Stimulated activated CD8-positive, alpha-beta memory T cell treated with anti-CD3 and anti-CD28 coated beads, Interleukin-7, amount 100 ng/mL, for 48 hours (primary cell): ENCODE measurements at regions not wholly inside any gene's neighbourhood (a gene's known extent, or its start where the extent isn't known, plus 50 kb on each side); places are given as distances from the start of the nearest gene placed in this dataset.
"Not testable (repeated sequence)": the region's sequence is repeated elsewhere in the genome, so short reads cannot be mapped to it uniquely, and the experiment has no call there.

Experiments
- DNase-seq, 2 donors: peaks; one replicate each; pipeline ENCODE4 v3.0.0-alpha.2; 2020; ENCODE audit warnings: low read depth in 1 of 2; ENCODE audit errors: extremely low read depth in 1 of 2

DNA sequence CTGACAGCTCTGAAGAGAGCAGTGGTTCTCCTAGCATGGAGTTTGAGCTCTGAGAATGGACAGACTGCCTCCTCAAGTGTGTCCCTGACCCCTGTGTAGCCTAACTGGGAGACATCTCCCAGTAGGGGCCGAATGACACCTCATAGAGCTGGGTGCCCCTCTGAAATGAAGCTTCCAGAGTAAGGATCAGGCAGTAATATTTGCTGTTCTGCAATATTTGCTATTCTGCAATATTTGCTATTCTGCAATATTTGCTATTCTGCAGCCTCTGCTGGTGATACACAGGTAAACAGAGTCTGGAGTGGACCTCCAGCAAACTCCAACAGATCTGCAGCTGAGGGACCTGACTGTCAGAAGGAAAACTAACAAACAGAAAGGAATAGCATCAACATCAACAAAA lies 105.5 kb downstream of the BUD13 start:
- DNase-seq = not testable (repeated sequence)

DNA sequence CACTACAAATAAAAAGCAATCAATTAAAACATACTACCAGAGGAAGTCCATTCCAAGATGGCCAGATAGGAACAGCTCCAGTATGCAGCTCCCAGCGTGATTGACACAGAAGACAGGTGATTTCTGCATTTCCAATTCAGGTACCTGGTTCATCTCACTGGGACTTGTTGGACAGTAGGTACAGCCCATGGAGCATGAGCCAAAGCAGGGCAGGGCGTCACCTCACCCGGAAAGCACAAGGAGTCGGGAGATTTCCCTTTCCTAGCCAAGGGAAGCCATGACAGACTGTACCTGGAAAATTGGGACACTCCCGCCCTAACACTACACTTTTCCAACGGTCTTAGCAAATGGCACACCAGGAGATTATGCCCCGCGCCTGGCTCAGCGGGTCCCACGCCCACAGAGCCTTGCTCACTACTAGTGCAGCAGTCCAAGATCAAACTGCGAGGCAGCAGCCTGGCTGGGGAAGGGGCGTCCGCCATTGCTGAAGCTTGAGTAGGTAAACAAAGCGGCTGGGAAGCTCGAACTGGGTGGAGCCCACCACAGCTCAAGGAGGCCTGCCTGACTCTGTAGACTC lies 106.0 kb downstream of the BUD13 start:
- DNase-seq = not testable (repeated sequence)

- DNase-seq = no peak
Measured at GRCh38 chr11:116665523-116665922, 107.3 kb downstream of the BUD13 start.

GRCh38 chr11:116661056-116661455 lies 111.7 kb downstream of the BUD13 start:
- no peak for DNase-seq

DNA sequence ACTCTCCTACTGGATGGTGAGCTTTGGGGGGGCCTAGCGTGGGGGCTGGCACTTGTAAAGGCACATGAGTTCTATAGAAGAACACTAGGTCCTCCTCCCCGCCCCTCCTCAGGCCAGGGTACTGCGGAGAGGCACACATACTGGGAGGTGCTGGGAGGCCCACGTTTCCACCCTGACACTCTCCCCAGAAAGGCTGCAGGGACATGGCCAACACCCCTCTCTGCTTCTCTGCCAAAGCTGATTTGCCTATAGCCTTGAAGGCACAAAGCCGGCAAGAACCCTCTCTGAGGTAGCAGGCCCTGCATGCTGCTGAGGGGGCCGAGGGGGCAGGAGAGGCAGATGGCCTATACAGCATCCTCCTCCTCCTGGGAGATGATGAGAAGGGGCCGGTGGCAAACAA lies 112.8 kb downstream of the BUD13 start:
- DNase-seq = no peak

DNA sequence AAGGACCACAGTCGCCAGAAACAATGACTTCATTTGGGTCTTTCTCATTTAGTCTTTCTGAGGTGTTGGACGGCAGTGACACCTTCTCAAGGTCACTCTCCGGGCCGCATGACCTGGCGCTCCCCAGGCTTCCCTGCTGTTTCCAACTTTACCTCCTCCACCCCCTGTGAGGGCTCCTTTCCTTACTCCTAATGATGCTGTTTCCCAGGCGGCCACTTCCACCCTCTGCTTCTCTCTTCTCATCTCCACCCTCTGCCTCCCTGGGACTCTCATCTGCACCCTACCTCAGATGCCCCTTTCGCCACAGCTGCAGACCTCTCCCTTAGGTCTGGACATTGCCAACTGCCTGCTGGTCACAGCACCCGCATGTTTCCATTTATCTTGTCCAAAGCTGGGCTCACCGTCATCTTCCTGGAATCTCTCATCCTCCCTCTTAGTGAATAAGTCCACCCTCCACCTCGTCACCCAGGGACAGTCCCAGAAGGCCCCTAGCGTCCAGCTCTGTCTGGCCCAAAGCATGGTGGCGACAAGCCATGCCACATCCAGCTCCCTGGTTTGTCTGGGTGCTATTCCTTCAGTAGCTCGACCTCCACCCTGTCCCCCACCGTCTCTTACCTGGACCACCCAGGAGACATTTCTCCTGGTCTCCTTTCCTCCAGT lies 113.8 kb downstream of the BUD13 start:
- no peak for DNase-seq

DNA sequence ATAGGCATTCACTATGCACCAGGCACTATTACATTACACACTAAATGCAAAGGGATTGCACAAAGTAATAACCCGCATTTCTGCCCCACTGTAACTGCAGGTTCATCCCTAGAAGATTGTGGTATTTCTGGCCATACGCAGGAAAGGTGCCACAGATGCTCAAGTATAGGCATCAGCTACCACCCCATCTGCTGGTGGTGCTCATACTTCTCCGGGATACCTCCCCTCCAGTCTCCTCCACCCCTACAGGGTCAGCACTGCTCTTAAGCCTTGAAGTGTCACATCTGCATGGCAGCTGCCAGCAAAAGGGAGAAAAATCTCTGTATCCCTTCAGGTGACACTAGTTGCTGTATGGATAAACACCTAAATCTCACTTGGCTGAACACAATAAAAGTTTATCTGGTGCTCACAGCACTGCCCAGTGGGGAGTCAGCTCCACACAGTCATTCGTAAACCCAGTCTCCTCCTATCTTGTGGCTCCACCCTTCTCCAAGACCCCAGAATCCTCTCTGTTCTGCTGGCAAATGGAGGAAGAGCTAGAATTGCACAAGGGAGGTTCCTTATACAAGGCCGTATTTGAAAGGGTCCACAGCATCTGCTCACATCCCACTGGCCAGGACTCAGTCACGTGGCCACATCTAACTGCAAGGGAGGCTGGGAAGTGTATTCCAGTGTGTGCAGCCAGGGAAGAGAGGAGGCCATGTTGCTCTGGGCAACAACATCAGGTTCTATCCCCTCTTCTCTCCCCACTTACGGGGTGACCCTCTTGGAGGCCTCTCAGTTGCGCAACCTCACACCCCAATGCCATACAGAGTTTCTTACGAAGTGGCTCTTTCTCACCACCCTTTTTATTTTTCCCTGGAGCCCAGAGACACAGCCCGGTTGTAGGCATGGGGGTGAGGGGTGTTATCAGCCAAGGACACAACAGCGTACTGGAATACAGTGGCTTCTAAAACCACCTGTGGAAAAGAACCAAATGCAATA lies 114.7 kb downstream of the BUD13 start:
- no peak for DNase-seq

GRCh38 chr11:116656011-116656410 lies 116.8 kb downstream of the BUD13 start:
- no peak for DNase-seq

- DNase-seq = no peak
Measured at GRCh38 chr11:116654526-116654925, 118.3 kb downstream of the BUD13 start.

- no peak for DNase-seq
Measured at GRCh38 chr11:116653206-116653605, 119.6 kb downstream of the BUD13 start.

- DNase-seq = no peak
Measured at GRCh38 chr11:116651737-116652237, 121.0 kb downstream of the BUD13 start.

DNA sequence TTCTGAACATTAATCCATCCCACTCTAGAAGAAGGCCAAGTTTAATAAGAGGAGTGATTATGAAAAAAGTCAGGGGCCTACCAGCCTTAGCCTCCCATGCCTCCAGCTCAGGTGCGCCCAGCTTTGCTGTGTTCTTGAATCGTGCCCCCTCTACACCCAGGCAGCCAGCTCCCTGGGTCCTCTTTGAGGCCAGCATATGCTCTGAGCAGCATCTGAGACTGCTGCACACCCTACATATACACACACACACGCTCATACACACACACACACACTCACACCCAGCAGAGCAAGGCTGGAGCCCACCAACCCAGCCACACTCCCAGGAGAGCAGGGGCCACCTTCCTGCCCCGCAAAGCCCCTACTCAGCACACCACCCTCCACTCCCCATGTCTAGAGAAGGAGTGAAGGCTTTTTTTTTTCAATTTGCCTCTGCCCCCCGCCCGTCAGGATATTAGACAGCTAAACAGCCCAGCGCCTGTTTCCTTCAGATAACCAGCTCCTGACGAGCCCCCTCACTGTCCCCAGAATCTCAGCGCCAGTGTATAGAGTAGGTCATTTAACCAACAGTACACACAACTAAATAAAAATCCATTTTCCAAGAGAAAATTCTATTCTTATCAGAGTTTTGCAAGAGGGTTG lies 121.6 kb downstream of the BUD13 start:
- no peak for DNase-seq

GRCh38 chr11:116650052-116650451 lies 122.7 kb downstream of the BUD13 start:
- DNase-seq = no peak

- no peak for DNase-seq
Measured at GRCh38 chr11:116649268-116649667, 123.5 kb downstream of the BUD13 start.

GRCh38 chr11:116648247-116649174 lies 124.3 kb downstream of the BUD13 start:
- no peak for DNase-seq

DNA sequence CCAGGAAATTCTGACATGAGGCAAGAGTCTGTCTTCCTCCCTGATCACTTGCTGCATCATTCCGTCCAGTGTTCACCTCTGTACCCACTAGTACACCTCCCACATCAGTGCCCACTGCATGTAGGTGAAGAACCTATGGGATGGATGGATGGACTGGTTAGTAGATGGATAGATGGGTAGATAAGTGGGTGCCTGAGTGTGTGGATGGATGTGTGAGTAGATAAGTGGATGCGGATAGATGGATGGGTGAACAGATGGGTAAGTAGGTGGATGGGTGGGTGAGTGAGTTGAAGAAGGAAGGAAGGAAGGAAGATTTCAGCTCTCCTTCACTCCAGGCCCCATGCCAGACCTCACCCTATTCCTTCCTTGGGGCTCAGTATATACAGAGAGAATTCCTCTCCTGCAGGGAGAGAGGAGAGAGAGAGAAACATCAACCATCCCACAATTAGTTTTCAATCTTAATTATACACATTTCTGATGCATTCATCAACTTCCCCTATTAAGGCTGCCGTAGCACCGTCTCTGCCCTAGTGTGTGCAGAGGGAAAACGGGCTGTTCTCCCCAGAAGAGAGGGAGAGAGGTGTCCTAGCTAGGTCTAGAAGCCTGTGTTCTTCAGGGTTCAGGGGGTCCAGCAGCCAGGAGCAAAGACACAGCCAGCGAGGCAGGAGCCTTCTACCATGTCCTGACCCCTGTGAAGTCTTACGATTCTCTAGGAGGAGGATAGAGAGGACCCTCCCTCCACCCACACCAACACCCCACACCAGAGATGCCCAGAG lies 125.3 kb downstream of the BUD13 start:
- DNase-seq = no peak

GRCh38 chr11:116646191-116646590 lies 126.6 kb downstream of the BUD13 start:
- no peak for DNase-seq

- no peak for DNase-seq
Measured at GRCh38 chr11:116644941-116645305, 127.9 kb downstream of the BUD13 start.

- no peak for DNase-seq
Measured at GRCh38 chr11:116644201-116644940, 128.4 kb downstream of the BUD13 start.
